ENCODE measurements at regions not wholly inside any gene's neighbourhood (a gene's known extent, or its start where the extent isn't known, plus 50 kb on each side); places are given as distances from the start of the nearest gene placed in this dataset.

DNA sequence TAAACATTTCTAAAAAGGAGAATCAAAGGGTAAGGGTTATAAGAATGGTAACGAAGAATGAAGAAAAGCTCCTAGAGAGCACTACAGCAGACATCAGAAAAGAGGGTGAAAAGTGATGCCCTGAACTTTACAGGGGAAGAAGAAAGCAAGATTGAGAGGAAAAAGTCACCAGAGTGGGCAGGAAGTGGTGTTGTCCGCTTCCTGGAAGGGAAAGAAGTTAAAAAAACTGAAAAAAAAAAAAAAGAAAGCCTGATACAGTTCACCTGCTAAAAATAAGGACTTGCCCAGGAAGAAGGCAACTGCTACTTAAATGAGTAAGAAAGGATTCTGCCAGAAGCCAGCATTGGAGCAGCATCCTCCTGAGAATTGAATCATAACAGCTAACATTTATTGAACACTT lies 330.1 kb upstream of the PHF14 start:
- TF ChIP-seq EGR2 (tag by site-specific recombination; IDR thresholded peaks at IDR 0.05; ENCODE audit: low read depth) (no peak), ZNF335 (tag by site-specific recombination; conservative IDR thresholded peaks at IDR 0.05) (no peak), ZBTB20 (tag by site-specific recombination; IDR thresholded peaks at IDR 0.05) (no peak), SP7 (tag by site-specific recombination; IDR thresholded peaks at IDR 0.05) (no peak), ZNF555 (tag by site-specific recombination; conservative IDR thresholded peaks at IDR 0.05) (no peak), OSR2 (tag by site-specific recombination; IDR thresholded peaks at IDR 0.05) (no peak), ZIC2 (tag by site-specific recombination; IDR thresholded peaks at IDR 0.05) (no peak), GFI1B (tag by site-specific recombination; IDR thresholded peaks at IDR 0.05) (no peak), TRIM28 (IDR thresholded peaks at IDR 0.05; ENCODE audit: borderline replicate concordance, low read length) (no peak), ZNF23 (tag by site-specific recombination; IDR thresholded peaks at IDR 0.05; ENCODE audit: borderline replicate concordance) (no peak), ZNF366 (tag by site-specific recombination; conservative IDR thresholded peaks at IDR 0.05) (no peak), SETDB1 (IDR thresholded peaks at IDR 0.05; ENCODE audit: insufficient read length, low read length) (no peak)
- TF ChIP-seq, protein P1, sequence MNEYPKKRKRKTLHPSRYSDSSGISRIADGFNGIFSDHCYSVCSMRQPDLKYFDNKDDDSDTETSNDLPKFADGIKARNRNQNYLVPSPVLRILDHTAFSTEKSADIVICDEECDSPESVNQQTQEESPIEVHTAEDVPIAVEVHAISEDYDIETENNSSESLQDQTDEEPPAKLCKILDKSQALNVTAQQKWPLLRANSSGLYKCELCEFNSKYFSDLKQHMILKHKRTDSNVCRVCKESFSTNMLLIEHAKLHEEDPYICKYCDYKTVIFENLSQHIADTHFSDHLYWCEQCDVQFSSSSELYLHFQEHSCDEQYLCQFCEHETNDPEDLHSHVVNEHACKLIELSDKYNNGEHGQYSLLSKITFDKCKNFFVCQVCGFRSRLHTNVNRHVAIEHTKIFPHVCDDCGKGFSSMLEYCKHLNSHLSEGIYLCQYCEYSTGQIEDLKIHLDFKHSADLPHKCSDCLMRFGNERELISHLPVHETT (tag by site-specific recombination; IDR thresholded peaks at IDR 0.05) = no peak
- TF ChIP-seq, protein P2, sequence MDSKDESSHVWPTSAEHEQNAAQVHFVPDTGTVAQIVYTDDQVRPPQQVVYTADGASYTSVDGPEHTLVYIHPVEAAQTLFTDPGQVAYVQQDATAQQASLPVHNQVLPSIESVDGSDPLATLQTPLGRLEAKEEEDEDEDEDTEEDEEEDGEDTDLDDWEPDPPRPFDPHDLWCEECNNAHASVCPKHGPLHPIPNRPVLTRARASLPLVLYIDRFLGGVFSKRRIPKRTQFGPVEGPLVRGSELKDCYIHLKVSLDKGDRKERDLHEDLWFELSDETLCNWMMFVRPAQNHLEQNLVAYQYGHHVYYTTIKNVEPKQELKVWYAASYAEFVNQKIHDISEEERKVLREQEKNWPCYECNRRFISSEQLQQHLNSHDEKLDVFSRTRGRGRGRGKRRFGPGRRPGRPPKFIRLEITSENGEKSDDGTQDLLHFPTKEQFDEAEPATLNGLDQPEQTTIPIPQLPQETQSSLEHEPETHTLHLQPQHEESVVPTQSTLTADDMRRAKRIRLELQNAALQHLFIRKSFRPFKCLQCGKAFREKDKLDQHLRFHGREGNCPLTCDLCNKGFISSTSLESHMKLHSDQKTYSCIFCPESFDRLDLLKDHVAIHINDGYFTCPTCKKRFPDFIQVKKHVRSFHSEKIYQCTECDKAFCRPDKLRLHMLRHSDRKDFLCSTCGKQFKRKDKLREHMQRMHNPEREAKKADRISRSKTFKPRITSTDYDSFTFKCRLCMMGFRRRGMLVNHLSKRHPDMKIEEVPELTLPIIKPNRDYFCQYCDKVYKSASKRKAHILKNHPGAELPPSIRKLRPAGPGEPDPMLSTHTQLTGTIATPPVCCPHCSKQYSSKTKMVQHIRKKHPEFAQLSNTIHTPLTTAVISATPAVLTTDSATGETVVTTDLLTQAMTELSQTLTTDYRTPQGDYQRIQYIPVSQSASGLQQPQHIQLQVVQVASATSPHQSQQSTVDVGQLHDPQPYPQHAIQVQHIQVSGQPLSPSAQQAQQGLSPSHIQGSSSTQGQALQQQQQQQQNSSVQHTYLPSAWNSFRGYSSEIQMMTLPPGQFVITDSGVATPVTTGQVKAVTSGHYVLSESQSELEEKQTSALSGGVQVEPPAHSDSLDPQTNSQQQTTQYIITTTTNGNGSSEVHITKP (tag by site-specific recombination; IDR thresholded peaks at IDR 0.05) = no peak
- TF ChIP-seq, protein P3, sequence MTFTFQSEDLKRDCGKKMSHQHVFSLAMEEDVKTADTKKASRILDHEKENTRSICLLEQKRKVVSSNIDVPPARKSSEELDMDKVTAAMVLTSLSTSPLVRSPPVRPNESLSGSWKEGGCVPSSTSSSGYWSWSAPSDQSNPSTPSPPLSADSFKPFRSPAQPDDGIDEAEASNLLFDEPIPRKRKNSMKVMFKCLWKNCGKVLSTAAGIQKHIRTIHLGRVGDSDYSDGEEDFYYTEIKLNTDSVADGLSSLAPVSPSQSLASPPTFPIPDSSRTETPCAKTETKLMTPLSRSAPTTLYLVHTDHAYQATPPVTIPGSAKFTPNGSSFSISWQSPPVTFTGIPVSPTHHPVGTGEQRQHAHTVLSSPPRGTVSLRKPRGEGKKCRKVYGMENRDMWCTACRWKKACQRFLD (tag by site-specific recombination; IDR thresholded peaks at IDR 0.05) = no peak
- TF ChIP-seq, protein P4, sequence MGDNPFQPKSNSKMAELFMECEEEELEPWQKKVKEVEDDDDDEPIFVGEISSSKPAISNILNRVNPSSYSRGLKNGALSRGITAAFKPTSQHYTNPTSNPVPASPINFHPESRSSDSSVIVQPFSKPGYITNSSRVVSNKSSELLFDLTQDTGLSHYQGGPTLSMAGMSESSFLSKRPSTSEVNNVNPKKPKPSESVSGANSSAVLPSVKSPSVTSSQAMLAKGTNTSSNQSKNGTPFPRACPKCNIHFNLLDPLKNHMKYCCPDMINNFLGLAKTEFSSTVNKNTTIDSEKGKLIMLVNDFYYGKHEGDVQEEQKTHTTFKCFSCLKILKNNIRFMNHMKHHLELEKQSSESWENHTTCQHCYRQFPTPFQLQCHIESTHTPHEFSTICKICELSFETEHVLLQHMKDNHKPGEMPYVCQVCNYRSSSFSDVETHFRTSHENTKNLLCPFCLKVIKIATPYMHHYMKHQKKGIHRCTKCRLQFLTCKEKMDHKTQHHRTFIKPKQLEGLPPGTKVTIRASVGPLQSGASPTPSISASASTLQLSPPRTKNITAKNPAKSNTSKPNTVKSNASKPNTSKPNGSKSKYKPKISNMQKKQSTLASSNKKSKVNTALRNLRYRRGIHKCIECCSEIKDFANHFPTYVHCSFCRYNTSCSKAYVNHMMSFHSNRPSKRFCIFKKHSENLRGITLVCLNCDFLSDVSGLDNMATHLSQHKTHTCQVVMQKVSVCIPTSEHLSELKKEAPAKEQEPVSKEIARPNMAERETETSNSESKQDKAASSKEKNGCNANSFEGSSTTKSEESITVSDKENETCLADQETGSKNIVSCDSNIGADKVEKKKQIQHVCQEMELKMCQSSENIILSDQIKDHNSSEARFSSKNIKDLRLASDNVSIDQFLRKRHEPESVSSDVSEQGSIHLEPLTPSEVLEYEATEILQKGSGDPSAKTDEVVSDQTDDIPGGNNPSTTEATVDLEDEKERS (tag by site-specific recombination; IDR thresholded peaks at IDR 0.05) = no peak
- TF ChIP-seq, protein P5, sequence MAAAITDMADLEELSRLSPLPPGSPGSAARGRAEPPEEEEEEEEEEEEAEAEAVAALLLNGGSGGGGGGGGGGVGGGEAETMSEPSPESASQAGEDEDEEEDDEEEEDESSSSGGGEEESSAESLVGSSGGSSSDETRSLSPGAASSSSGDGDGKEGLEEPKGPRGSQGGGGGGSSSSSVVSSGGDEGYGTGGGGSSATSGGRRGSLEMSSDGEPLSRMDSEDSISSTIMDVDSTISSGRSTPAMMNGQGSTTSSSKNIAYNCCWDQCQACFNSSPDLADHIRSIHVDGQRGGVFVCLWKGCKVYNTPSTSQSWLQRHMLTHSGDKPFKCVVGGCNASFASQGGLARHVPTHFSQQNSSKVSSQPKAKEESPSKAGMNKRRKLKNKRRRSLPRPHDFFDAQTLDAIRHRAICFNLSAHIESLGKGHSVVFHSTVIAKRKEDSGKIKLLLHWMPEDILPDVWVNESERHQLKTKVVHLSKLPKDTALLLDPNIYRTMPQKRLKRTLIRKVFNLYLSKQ (tag by site-specific recombination; IDR thresholded peaks at IDR 0.05; ENCODE audit: borderline replicate concordance) = no peak
- TF ChIP-seq, protein P6, sequence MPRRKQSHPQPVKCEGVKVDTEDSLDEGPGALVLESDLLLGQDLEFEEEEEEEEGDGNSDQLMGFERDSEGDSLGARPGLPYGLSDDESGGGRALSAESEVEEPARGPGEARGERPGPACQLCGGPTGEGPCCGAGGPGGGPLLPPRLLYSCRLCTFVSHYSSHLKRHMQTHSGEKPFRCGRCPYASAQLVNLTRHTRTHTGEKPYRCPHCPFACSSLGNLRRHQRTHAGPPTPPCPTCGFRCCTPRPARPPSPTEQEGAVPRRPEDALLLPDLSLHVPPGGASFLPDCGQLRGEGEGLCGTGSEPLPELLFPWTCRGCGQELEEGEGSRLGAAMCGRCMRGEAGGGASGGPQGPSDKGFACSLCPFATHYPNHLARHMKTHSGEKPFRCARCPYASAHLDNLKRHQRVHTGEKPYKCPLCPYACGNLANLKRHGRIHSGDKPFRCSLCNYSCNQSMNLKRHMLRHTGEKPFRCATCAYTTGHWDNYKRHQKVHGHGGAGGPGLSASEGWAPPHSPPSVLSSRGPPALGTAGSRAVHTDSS (tag by site-specific recombination; IDR thresholded peaks at IDR 0.05) = no peak
- CTCF ChIA-PET = interaction anchor here (0.7 kb wide), 1 partner anchor 233 kb away, joined by 3 read pairs; no protein-coding TSS in a partner anchor
- Histone ChIP-seq H3K36me3 (ENCODE audit: control insufficient read depth in 2 of 2, insufficient read depth in 1 of 2, low read length in 2 of 2) (no peaks in the 10 kb centered on the region), H3K9me3 (ENCODE audit: control insufficient read depth, insufficient read depth, low read depth, low read length) (no peaks in the 10 kb centered on the region), H3K4me3 (ENCODE audit: low read depth, low read length) (no peak overlapping the region), H3K4me1 (ENCODE audit: control insufficient read depth, insufficient read depth, low read length) (no peaks in the 10 kb centered on the region), H3K27ac (ENCODE audit: extremely low read depth, low read depth, low read length) (no peak overlapping the region)
- POLR2A ChIA-PET = no interaction called here

Measured in HEK293 (cell line).